Brain microvascular endothelial cell (primary cell): ENCODE measurements at regions not wholly inside any gene's neighbourhood (a gene's known extent, or its start where the extent isn't known, plus 50 kb on each side); places are given as distances from the start of the nearest gene placed in this dataset.

Source experiments
- DNase-seq: peaks from one replicate; pipeline ENCODE4 v3.0.0-alpha.2; 2020
- H3K27ac ChIP-seq: fragments of 250-450 bp; sonication (Bioruptor Pico); 2 replicates; pipeline ENCODE4 v1.5.1; 2020; ENCODE audit warnings: mild to moderate bottlenecking, moderate library complexity
- H3K27me3 ChIP-seq: fragments of 250-450 bp; sonication (Bioruptor Pico); replicated peaks from 2 replicates; pipeline ENCODE4 v1.5.1; 2020; ENCODE audit warnings: mild to moderate bottlenecking
- H3K36me3 ChIP-seq: fragments of 250-450 bp; sonication (Bioruptor Pico); replicated peaks from 2 replicates; pipeline ENCODE4 v1.5.1; 2020; ENCODE audit warnings: mild to moderate bottlenecking
- H3K4me3 ChIP-seq: 2 replicates; pipeline ENCODE4 v1.5.1; 2011; ENCODE audit warnings: low read depth, mild to moderate bottlenecking, control low read depth, low read length, moderate library complexity
- CTCF ChIP-seq: IDR thresholded peaks from 2 replicates; pipeline ENCODE4 v1.5.1; 2011; ENCODE audit warnings: low read depth, mild to moderate bottlenecking, moderate library complexity, low read length, control low read depth, inconsistent platforms; ENCODE audit errors: missing control alignments
- in situ Hi-C: cut with HindIII; loops from 2 replicates; pipeline ENCODE4 v1.10.0; 2017; ENCODE audit warnings: low sequenced_read_pairs, low pct_ligation_motif_present

GRCh38 chr13:22017226-22017625 lies 346.4 kb downstream of the FGF9 start:
- no peak for DNase-seq
- no peak overlapping the region for H3K27ac ChIP-seq
- H3K36me3 ChIP-seq = no peaks in the 10 kb centered on the region
- no peaks in the 10 kb centered on the region for H3K27me3 ChIP-seq
- H3K4me3 ChIP-seq = no peak overlapping the region
- in situ Hi-C loops = no loop called here
- TF ChIP-seq CTCF = no peak

DNA sequence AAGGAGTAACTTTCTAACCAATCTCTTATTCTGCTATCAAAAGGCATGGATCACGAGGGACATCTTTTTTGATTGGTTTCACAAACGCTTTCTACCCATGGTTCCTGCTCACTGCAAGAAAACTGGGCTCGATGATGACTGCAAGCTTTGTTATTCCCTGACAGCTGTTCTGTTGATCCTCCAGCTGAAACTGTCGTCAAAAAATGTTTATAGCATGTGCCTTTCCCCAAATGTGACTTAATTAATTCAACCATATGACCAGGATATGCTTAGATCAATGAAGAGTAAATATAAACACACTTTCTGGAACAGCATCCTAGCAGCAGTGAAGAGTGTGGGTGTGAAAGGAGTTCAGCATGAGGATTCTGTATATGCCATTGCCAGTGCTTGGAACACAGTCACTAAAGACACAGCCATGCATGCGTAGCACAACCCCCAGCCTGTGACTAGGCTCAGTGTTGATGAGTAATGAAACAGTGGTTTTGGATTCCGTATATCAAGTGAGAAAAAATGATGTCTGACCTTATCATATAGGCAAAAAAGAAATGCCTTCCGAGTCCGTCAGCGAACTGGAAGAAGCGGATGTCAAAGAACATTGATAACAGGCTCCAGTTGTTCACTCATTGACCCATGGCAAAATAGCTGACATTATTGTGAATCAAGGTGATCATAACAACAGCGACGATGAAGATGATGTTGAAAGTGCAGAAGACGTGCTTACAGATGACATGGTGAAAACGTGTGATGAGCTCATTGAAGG lies 347.4 kb downstream of the FGF9 start:
- no peak overlapping the region for H3K27ac ChIP-seq
- no peaks in the 10 kb centered on the region for H3K36me3 ChIP-seq
- no peak for DNase-seq
- no peaks in the 10 kb centered on the region for H3K27me3 ChIP-seq
- TF ChIP-seq CTCF = no peak
- H3K4me3 ChIP-seq = no peak overlapping the region
- in situ Hi-C loops = no loop called here

DNA sequence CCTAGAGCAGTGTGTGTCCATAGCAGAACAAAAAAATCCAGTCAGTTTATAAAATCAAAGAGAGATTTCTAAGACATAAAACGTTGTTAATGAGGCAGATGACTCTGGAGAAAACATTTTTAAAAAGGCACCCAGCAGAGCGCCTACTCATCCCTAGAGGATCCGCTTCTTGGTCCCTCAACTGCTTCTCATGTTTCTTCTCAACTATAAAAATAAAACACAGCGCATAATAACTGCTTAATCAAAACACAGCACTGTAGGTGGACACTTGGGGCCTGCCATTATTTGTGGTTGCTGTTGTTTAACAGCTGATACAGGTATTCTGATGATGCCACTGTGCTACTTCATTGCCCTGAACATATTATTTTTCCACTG lies 347.9 kb downstream of the FGF9 start:
- Histone ChIP-seq H3K36me3 (no peaks in the 10 kb centered on the region), H3K27me3 (no peaks in the 10 kb centered on the region), H3K27ac (no peak overlapping the region), H3K4me3 (no peak overlapping the region)
- no peak for DNase-seq
- in situ Hi-C loops = no loop called here
- TF ChIP-seq CTCF = no peak

GRCh38 chr13:22024381-22024994 lies 353.6 kb downstream of the FGF9 start:
- Histone ChIP-seq H3K36me3 (no peaks in the 10 kb centered on the region), H3K27ac (no peak overlapping the region), H3K27me3 (no peaks in the 10 kb centered on the region), H3K4me3 (no peak overlapping the region)
- DNase-seq = no peak
- no peak for TF ChIP-seq CTCF
- in situ Hi-C loops = no loop called here

DNA sequence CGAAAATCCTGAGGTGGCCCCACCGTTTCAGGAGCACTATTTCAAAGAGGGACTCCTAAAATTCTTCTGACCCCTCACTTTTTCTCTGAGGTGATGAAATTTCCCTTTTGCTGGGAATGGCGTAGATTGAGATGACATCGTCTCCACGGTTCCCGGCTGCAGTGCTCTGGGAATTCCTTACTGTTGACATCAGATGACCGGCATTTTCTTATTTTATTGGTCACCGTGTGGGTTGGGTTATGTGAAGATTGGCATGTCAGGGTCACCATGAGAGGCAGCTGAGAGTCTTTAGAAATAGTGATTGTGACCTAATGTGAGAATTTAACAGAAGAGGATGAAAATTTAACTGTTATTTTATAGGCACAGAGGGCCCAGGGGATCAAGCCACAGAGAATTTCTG lies 356.7 kb downstream of the FGF9 start:
- Histone ChIP-seq H3K4me3 (no peak overlapping the region), H3K27me3 (no peaks in the 10 kb centered on the region), H3K27ac (no peak overlapping the region), H3K36me3 (no peaks in the 10 kb centered on the region)
- in situ Hi-C loops = no loop called here
- no peak for DNase-seq
- no peak for TF ChIP-seq CTCF
